CD4-positive, alpha-beta T cell treated with Interleukin-10 for 1 hour (primary cell): ENCODE measurements at regions not wholly inside any gene's neighbourhood (a gene's known extent, or its start where the extent isn't known, plus 50 kb on each side); places are given as distances from the start of the nearest gene placed in this dataset.

Experiments
- DNase-seq: peaks from one replicate; pipeline ENCODE4 v3.0.0-alpha.2; 2020

- DNase-seq: no peak
These were observed 271.6 kb downstream of the SYK start for GRCh38 chr9:91073049-91073810.

- no peak for DNase-seq
These were observed 272.5 kb downstream of the SYK start for GRCh38 chr9:91073811-91074771.

GRCh38 chr9:91074866-91075265 is 273.2 kb downstream of the SYK start:
- no peak for DNase-seq

- DNase-seq: no peak
These were observed 273.7 kb downstream of the SYK start for GRCh38 chr9:91075279-91075678.

GRCh38 chr9:91077624-91078368 is 276.2 kb downstream of the SYK start:
- DNase-seq: no peak

DNA sequence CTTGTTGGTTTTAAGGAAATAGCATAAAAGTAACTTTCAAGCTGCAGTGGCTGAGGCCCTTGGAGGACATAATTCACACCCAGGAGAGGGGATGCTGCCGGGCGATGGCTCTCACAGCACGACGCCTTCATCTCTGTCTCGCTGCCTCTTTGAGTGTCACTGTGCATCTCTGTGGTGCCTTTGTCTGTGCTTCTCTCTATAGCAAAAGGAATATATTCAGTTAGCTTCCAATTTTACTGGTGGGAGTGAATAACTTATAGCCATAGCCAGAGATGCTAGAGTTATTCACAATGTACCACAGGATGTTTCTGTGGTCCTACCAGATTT is 276.7 kb downstream of the SYK start:
- DNase-seq: no peak

- DNase-seq: no peak
These were observed 279.0 kb downstream of the AUH start for GRCh38 chr9:91082731-91083130.

DNA sequence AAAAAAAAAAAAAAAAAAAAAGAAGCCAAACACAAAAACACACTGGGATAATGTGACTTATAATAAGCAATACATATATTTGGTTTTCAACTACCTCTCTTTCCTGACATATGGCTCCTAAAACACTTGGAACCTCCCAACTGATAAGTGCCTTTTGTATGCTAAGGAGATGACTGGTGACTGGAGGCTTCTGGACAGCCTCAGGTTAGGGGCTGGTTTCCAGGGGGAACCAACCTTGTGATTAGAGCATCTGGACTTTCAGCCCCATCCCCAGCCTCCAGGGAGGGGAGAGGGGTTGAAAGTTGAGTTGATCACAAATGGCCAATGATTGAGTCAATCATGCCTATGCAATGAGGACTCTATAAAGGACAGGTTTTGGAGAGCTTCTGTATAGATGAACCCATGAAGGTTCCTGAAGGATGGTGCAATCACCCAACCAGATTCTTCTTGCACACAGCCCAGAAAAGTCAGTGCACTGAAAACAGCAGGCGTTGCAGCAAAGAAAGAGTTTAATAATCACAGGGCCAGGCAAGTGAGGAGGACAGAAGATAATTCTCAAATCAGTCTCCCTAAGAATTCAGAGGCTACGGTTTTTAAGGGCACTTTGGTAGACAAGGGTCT is 276.7 kb downstream of the AUH start:
- DNase-seq: no peak

DNA sequence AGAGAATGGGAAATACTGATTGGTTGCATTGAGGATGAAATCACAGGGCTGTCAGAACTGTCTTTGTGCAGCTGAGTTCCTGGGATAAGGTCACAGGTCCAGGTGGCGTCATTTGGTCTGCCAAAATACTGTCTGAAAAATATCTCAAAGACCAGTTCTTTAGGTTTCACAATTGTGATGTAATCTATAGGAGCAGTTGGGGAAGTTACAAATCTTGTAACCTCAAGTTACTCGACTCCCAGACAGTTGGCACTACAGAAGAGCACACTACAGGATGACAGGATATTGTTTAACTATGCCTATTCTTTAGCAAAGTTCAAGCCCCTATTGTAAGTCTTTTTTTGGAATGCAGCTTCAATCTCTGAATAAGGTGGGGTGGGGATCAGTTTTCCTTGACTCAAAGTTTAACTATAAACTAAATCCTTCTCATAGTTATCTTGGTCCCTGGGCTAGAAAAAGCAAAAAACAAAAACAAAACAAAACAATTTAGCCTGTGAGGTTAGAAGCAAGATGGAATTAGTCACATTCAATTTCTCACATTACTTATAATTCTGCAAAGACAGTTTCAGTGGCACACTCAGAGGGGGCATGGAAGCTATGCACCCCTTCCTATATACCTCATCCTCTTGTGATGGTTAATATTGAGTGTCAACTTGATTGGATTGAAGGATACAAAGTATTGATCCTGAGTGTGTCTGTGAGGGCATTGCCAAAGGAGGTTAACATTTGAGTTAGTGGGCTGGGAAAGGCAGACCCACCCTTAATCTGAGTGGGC is 276.0 kb downstream of the AUH start:
- DNase-seq: no peak

- no peak for DNase-seq
These were observed 274.9 kb downstream of the AUH start for GRCh38 chr9:91086657-91087461.

DNA sequence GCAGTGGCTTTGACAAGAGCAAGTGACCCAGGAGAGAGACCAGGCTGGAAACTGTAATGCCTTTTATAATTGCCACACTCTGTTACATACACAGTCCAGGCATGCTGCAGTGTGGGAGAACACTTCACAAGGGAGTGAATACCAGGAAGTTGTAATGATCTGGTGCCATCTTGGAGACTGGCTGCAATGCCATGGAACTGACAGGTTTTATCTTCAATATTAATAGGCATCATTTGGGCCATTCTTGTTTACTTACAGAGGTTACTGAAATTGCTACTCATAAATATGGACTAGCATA is 274.3 kb downstream of the AUH start:
- no peak for DNase-seq

- DNase-seq: peak; percentile 18
These were observed 272.2 kb downstream of the AUH start for GRCh38 chr9:91089405-91090129.

GRCh38 chr9:91090130-91090410 is 271.6 kb downstream of the AUH start:
- no peak for DNase-seq

DNA sequence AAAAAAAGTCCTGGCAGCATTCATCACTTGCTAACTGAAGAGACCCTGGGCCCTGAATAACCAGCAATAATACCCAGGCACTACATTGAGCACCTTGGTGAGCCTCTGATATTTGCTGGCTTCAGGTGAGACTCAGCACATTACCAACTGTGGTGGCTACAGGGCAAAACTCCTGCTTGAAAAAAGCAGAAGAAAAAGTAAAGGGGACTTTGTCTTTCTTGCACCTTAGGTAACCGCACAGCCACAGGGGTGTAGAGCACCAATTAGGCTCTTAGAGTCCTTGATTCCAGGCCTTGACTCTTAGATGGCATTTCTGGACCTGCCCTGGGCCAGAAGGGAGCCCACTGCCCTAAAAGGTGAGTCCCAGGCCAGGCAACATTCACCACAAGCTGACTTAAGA is 269.5 kb downstream of the AUH start:
- no peak for DNase-seq

GRCh38 chr9:91094324-91095088 is 267.2 kb downstream of the AUH start:
- no peak for DNase-seq

DNA sequence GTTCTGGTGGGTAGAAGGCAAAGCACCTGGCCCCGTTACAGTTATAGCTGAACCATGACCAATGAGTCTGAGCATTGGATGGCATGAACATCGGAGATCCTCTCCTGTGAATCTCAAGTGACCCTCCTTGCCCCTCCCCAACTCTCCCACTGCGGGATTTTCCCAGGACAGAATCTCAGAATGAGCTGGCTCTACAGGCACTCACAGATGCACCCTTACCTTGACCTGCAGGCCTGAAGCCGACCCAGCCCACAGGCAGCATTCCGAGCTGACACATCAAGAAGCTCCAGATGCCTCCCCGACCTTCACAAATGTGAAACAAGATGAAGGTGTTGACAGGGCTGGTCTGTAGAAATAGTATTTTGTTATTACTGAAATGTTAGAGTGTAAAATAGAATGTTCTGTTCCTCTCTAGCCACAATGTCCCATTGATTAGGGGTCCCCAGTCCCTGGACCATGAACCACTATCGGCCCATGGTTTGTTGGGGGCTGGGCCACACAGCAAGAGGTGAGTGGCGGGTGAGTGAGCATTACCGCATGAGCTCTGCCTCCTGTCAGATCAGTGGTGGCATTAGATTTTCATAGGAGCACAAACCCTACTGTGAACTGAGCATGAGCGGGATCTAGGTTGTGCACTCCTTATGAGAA is 263.4 kb downstream of the AUH start:
- DNase-seq: no peak

- no peak for DNase-seq
These were observed 262.3 kb downstream of the AUH start for GRCh38 chr9:91099436-91099835.

DNA sequence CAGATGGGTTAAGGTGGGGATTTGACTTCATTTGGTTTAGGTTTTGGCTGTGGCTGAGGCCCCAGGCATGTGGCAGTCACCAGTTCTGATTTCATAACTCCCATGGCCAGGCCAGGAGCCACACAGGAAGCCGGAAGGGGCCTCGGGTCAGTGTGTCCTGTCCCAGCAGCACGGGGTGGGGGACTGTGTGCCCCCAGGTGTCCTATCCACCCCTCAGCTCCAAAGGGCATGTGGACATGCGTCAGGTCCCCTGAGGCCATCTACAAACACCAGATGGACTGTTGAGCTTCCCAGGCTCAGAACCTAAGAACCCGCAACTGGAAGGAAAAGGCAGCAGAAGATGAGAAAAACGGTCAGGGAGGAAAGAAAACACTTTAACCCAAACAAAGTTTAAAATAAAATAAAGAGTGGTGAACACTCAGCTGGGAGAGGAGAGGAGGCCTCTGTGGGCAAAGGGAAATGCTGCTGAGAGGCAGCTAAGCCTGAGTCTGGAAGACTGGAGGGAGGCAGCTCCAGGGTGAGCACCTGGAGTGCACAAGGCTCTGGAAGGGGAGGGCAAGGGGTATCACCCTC is 260.8 kb downstream of the AUH start:
- DNase-seq: no peak

DNA sequence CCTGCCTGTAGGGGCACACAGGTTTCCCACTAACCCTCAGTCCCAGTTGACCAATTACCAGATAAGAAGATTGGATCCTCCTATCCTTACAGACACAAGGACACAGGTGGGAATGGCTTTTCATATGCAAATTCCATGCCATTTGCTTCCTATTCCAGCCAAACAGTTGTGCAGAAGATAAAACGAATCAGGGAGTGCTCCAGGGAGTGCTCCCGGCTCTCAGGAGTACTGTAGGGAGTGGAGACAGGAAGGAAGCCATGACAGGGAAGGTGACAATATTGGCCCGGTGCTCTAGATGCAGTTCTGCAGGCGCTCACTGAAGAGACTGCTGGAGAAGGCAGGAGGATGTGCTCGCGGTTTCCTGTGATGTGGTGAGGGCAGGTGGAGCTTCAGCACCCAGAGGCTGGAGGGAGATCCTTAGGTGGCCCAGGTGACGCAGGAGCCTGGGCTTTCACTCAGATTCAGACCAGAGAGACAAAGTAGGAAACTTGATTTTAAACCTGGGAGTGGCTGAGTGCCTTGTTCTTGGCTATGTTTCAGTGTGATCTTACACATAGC is 260.0 kb downstream of the AUH start:
- DNase-seq: peak; percentile 75
